GM18519 (cell line): ENCODE measurements at regions not wholly inside any gene's neighbourhood (a gene's known extent, or its start where the extent isn't known, plus 50 kb on each side); places are given as distances from the start of the nearest gene placed in this dataset.
A peak's percentile ranks its signal among the peaks of the same experiment; 100 is the strongest.
"Not testable (repeated sequence)": the region's sequence is repeated elsewhere in the genome, so short reads cannot be mapped to it uniquely, and the experiment has no call there.

Experiments used
- ATAC-seq: cut with Tn5 transposase; IDR thresholded peaks from one replicate; pipeline ENCODE4 v1.9.1; 2021; ENCODE audit warnings: mild to moderate bottlenecking, moderate library complexity; ENCODE audit not compliant: unreplicated experiment, low FRiP score

- ATAC-seq, result peak; percentile 61
Measured at GRCh38 chr14:106372870-106373652, 846.7 kb downstream of the TMEM121 start.

DNA sequence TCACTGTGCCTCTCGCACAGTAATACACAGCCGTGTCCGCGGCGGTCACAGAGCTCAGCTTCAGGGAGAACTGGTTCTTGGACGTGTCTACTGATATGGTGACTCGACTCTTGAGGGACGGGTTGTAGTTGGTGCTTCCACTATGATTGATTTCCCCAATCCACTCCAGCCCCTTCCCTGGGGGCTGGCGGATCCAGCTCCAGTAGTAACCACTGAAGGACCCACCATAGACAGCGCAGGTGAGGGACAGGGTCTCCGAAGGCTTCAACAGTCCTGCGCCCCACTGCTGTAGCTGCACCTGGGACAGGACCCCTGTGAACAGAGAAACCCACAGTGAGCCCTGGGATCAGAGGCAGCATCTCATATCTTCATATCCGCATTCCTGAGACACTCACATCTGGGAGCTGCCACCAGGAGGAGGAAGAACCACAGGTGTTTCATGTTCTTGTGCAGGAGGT is 847.3 kb downstream of the TMEM121 start:
- not testable (repeated sequence) for ATAC-seq

DNA sequence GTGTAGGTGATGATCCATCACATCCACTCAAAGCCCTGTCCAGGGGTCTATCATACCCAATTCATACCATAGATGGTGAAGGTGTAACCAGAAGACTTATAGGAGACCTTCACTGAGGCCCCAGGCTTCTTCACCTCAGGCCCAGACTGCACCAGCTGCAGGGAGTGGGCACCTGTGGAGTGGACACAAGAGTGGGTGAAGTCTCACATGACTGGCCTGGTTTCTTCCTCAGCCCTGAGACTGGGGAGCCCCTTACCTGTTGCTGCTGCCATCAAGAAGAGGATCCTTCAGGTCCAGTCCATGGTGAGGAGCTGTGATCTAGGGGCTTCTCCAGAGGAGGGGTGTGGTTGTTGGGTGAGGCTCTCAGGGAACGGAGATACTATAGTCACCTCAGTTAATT is 851.0 kb downstream of the TMEM121 start:
- no peak for ATAC-seq

GRCh38 chr14:106378191-106378590 is 851.8 kb downstream of the TMEM121 start:
- ATAC-seq, result no peak

DNA sequence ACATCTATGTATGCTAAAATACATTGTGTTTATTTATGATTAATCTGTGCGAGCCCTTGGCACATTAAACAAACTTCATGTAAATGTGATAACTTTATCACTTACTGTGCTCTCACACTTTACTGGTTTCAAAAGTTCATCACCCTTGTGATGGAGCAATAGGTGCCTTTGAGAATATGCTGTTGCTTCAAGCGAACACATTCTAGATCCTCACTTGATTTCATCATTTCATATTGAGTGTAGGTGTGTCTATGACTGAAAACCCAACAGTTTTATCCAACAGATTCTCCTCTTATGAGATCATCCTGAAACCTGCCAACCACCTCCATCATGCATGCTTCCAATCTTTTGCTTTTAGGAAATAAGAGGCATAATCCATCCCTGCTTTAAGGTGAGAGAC is 854.4 kb downstream of the TMEM121 start:
- no peak for ATAC-seq

- not testable (repeated sequence) for ATAC-seq
Measured at GRCh38 chr14:106389186-106389585, 862.8 kb downstream of the TMEM121 start.

GRCh38 chr14:106390401-106390800 is 864.0 kb downstream of the TMEM121 start:
- ATAC-seq, result no peak

DNA sequence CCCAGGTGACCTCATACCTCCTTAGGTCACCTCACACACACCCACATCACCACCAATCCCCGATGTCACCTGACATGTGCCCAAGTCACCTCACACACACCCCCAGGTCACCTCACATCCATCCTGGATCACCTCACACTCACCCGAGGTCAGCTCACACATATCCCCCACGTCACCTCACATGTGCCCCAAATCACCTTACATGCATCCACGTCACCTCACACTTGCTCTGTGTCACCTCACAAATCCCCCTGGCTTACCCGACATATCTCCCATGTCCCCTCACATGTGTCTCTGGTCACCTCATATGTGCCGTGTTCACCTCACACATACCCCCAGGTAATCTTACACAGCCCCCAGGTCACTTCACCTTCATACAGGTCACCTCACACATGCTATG is 864.6 kb downstream of the TMEM121 start:
- ATAC-seq, result no peak

DNA sequence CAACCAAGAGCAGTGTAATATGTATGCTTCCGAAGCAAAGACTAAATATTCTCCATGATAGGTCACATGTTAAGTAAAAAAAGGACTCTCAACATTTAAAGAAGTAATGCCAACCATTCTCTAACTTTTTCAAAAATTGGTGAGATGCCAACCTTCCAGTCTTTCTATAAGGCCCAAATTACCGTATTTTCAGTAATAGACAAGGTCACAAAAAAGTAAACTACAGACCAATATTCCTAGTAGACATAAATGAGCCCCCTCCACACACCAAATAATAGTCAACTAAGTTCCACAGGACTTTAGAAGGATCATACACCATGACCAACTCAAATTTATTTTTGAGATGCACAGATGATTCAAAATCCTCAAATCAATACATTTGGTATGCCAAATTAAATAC is 867.4 kb downstream of the TMEM121 start:
- no peak for ATAC-seq

DNA sequence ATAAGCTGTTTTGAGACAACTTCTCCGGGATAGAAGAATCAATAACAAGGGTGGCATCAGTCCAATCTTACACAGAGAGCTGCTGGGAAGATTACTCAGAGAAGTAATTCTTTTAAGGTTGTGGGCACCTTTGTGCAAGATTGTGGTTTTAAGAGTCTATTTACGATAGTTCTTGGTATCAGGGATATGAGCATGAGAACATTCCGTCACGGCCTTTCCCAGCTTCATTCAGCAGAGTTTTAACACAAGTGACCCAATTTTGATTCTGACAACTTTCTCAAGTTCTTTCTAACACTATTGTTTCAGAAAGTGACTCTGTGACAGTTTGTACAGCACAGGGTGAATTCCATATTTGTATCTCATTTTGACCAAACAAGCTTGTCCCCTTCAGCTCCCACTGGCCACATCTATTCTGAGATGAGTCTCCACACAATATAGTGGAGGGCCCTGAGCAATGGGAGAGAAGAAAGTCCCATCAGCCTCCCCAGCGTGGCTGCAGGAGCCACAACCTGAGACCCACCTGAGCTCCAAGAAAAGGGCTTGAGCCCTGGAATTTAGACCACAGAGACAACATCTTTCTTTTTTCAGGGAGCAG is 869.2 kb downstream of the TMEM121 start:
- ATAC-seq, result no peak

DNA sequence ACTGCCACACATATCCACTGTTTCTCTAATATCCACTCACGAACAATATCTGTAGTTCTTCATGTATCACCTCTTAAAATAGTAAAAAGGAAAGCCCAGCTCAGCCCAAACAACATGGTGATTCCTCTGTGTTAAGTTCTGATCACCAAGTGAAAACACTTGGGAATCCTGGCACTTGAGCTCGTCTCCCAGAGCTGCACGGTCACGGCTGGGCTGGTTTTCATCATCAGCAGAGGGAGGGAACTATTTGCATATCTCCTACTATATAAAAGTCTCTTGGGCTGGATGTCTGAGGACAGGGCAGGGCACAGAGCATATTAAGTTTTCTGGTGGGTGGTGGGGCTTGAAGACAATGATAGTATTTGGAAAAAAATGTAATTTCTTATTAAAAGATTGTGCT is 870.6 kb downstream of the TMEM121 start:
- no peak for ATAC-seq

DNA sequence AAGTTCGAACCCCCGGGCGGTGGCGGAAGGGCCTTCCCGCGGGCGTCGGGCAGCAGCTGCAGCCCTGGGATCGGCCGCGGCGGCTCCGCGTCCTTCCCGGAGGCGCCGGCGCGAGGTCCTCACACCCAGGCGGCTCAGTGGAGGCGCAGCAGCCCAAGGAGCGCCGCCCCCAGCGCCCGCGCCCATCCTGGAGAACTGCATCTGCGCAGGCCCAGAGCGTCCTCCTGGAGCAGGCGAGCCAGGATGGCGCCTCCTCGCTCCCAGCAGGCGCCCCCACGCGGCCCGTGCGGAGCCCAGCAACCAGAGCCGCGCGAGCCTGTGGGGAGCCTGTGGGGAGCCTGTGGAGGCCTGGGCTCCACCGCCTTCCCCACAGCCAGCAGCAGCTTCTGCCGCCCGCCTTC is 872.5 kb downstream of the TMEM121 start:
- not testable (repeated sequence) for ATAC-seq

DNA sequence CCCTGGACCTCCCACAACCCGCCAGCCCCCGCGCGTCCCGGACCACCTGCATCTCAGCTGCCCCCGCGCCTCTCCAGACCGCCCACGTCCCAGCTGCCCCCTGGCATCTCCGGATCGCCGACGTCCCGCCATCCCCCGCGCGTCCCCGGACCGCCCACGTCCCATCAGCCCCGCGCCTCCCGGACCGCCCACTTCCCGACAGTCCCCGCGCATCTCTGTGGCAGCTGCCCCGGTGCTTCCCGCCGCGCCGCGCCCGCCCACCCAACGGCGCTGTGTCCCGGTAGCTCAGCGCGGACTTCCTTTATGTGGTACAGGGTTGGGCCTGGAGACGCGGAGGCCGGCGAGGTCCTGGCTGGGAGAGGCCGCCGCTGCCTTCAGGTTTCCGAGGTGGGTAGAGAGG is 874.9 kb downstream of the TMEM121 start:
- not testable (repeated sequence) for ATAC-seq

DNA sequence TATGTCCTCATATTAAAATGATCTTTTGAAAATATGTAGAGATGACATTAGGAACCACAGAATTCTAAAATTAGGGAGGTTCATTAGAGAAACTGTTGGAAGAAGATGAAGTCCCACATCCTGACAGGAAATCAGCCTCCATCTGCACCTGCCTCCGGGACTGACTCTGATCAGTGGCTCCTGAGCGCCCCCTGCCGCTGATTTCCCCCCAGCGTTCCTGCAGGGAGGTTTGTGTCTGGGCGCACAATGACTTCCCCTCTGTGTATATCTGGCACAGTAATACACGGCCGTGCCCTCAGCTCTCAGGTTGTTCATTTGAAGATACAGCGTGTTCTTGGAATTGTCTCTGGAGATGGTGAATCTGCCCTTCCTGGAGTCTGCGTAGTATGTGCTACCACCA is 883.8 kb downstream of the TMEM121 start:
- ATAC-seq, result not testable (repeated sequence)

DNA sequence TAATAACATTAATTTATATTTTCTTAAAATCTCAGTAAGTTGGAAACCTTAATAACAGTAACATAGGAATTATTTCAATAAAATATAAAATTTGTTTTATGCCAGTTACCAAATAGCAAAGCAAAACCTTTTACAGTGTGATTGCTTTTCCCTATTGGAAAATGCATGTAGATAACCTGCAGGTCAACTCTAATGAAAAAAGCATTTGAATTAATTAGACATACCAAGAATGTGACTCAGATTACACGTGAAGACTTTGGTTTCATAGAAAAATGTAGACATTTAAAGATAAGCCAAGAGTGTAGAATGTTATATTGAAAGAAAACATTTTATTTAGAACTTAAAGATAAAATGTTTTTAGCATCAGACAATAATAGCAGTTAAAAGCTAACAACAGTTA is 888.1 kb downstream of the TMEM121 start:
- no peak for ATAC-seq

DNA sequence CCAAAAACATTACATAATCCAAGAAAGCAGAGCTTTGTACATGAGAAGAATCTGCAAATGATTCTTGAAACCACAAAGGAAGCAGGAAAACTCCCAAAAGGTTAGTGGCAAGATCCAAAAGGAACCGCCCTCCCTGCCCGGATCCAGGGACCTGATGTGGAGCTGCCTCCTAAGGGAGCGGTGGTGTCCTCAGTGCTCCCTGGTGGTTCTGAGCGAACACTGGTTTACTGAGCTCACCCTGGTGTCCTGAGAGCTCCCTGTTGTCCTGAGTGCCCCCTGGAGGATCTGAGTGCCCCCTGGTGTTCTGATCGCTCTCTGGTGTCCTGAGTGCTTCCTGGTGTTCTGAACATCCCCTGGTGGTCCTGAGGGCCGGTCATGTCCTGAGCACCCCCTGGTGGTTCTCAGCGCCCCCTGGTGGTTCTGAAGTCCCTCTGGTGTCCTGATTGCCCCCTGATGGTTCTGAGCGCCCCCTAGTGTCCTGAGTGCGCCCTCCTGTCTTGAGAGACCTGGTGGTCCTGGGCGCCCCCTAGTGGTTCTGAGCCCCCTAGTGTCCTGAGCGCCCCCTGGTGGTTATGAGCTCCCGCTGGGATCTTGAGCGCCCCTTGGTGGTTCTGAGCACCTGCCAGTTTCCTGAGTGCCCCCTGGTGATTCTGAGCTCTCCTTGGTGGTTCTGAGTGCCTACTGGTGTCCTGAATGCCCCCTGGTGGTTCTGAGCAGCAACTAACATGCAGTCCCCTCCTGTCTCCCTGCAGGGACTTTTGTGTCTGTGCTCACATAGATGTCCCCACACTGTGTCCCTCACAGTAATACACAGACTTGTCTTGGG is 891.1 kb downstream of the TMEM121 start:
- peak; percentile 57 for ATAC-seq

GRCh38 chr14:106419376-106419965 is 893.1 kb downstream of the TMEM121 start:
- ATAC-seq, result no peak

DNA sequence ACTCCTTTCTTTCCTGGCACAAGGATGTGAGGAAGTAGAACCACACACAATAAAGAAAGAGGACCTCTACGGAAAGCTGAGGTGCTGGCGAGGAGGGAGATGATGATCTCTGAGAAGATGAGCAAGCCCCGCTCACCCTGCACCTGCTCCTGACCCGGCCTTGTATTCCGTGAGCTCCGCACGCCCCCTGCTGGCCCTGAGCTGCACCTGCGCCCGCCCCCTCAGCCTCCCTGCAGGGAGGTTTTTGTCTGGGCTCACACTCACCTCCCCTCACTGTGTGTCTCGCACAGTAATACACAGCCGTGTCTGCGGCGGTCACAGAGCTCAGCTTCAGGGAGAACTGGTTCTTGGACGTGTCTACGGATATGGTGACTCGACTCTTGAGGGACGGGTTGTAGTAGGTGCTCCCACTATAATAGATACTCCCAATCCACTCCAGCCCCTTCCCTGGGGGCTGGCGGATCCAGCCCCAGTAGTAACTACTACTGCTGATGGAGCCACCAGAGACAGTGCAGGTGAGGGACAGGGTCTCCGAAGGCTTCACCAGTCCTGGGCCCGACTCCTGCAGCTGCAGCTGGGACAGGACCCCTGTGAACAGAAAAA is 895.1 kb downstream of the TMEM121 start:
- ATAC-seq, result not testable (repeated sequence)

GRCh38 chr14:106422066-106422465 is 895.7 kb downstream of the TMEM121 start:
- ATAC-seq, result no peak

- ATAC-seq, result not testable (repeated sequence)
Measured at GRCh38 chr14:106425150-106425549, 898.8 kb downstream of the TMEM121 start.
